Neural cell (in vitro differentiated cells): ENCODE measurements at regions not wholly inside any gene's neighbourhood (a gene's known extent, or its start where the extent isn't known, plus 50 kb on each side); places are given as distances from the start of the nearest gene placed in this dataset.

Experiments used
- H2AFZ ChIP-seq: fragments of 200-600, 300-800 bp; sonication (generic), shearing (Covaris generic); 2 replicates; pipeline ENCODE4 v1.6.0; 2014; ENCODE audit warnings: low read depth, mild to moderate bottlenecking, antibody characterized with exemption, low read length, moderate library complexity
- H3F3A ChIP-seq: fragments of 200-600 bp; shearing (Covaris generic); 2 replicates; pipeline ENCODE4 v1.6.1; 2016; ENCODE audit warnings: mild to moderate bottlenecking, moderate library complexity, mixed read lengths, antibody characterized with exemption, low read length; ENCODE audit not compliant: insufficient read depth, poor library complexity, severe bottlenecking
- H3K27ac ChIP-seq: fragments of 200-600, 300-800 bp; sonication (generic), shearing (Covaris generic); 2 replicates; pipeline ENCODE4 v1.5.1; 2014; ENCODE audit warnings: mild to moderate bottlenecking, low read length, moderate library complexity
- H3K27me3 ChIP-seq: fragments of 300-800, 200-600 bp; sonication (generic), shearing (Covaris generic); 2 replicates; pipeline ENCODE4 v1.6.0; 2014; ENCODE audit warnings: mild to moderate bottlenecking, low read depth, low read length, moderate library complexity; ENCODE audit not compliant: insufficient read depth
- H3K36me3 ChIP-seq: fragments of 300-800, 200-600 bp; sonication (generic), shearing (Covaris generic); 2 replicates; pipeline ENCODE4 v1.5.1; 2014; ENCODE audit warnings: mild to moderate bottlenecking, antibody characterized with exemption, low read length, moderate library complexity; ENCODE audit not compliant: insufficient read depth
- H3K4me2 ChIP-seq: fragments of 300-800, 200-600 bp; sonication (generic), shearing (Covaris generic); 2 replicates; pipeline ENCODE4 v1.6.0; 2014; ENCODE audit warnings: mild to moderate bottlenecking, low read length
- H3K4me3 ChIP-seq: fragments of 300-800, 200-600 bp; sonication (generic), shearing (Covaris generic); 2 replicates; pipeline ENCODE4 v1.5.1; 2014; ENCODE audit warnings: mild to moderate bottlenecking, low read length, moderate library complexity
- H3K79me2 ChIP-seq: fragments of 200-600 bp; shearing (Covaris generic); replicated peaks from 2 replicates; pipeline ENCODE4 v1.6.0; 2014; ENCODE audit warnings: mild to moderate bottlenecking, low read length, moderate library complexity; ENCODE audit not compliant: insufficient read depth
- H3K9ac ChIP-seq: fragments of 300-800, 200-600 bp; sonication (generic), shearing (Covaris generic); 2 replicates; pipeline ENCODE4 v1.6.1; 2016; ENCODE audit warnings: mild to moderate bottlenecking, low read length, mixed read lengths
- H3K9me2 ChIP-seq: fragments of 200-600 bp; shearing (Covaris generic); 2 replicates; pipeline ENCODE4 v1.6.1; 2016; ENCODE audit warnings: mild to moderate bottlenecking, low read length, mixed read lengths; ENCODE audit not compliant: insufficient read depth
- H3K9me3 ChIP-seq: fragments of 200-600, 300-800 bp; sonication (generic), shearing (Covaris generic); 2 replicates; pipeline ENCODE4 v1.6.1; 2016; ENCODE audit warnings: mild to moderate bottlenecking, mixed run types, low read length, moderate library complexity, mixed read lengths
- H4K20me1 ChIP-seq: fragments of 200-600 bp; shearing (Covaris generic); 2 replicates; pipeline ENCODE4 v1.6.1; 2016; ENCODE audit warnings: mild to moderate bottlenecking, mixed run types; ENCODE audit not compliant: insufficient read depth
- CTCF ChIP-seq: fragments of 450-650 bp; IDR thresholded peaks from 2 replicates; pipeline ENCODE4 v1.5.1; 2014; ENCODE audit warnings: antibody characterized with exemption, mild to moderate bottlenecking, moderate library complexity; ENCODE audit not compliant: poor library complexity, severe bottlenecking
- EP300 ChIP-seq: fragments of 450-650 bp; conservative IDR thresholded peaks from 2 replicates; pipeline ENCODE4 v1.6.1; 2014; ENCODE audit warnings: antibody characterized with exemption, mild to moderate bottlenecking, moderate library complexity; ENCODE audit not compliant: poor library complexity, severe bottlenecking
- EZH2 ChIP-seq: fragments of 200-600, 300-800 bp; shearing (Covaris generic), sonication (generic); IDR thresholded peaks from 2 replicates; pipeline ENCODE4 v1.6.1; 2014; ENCODE audit warnings: antibody characterized with exemption, low read length, borderline replicate concordance, mild to moderate bottlenecking; ENCODE audit not compliant: insufficient read depth, poor library complexity, severe bottlenecking
- MXI1 ChIP-seq: fragments of 450-650 bp; conservative IDR thresholded peaks from 2 replicates; pipeline ENCODE4 v1.6.1; 2014; ENCODE audit warnings: antibody characterized with exemption, mild to moderate bottlenecking; ENCODE audit not compliant: poor library complexity, severe bottlenecking
- POLR2AphosphoS5 ChIP-seq: IDR thresholded peaks from 2 replicates; pipeline ENCODE4 v1.6.1; 2012
- RAD21 ChIP-seq: fragments of 450-650 bp; conservative IDR thresholded peaks from 2 replicates; pipeline ENCODE4 v1.6.1; 2014; ENCODE audit warnings: antibody characterized with exemption, mild to moderate bottlenecking, moderate library complexity
- REST ChIP-seq: IDR thresholded peaks from 2 replicates; pipeline ENCODE4 v1.6.1; 2012; ENCODE audit warnings: borderline replicate concordance
- SMC3 ChIP-seq: fragments of 450-650 bp; conservative IDR thresholded peaks from 2 replicates; pipeline ENCODE4 v1.6.1; 2014; ENCODE audit warnings: antibody characterized with exemption, mild to moderate bottlenecking, moderate library complexity; ENCODE audit not compliant: poor library complexity
- TAF1 ChIP-seq: IDR thresholded peaks from 2 replicates; pipeline ENCODE4 v1.6.1; 2012; ENCODE audit warnings: low read depth

GRCh38 chr6:6736791-6737654 is 148.5 kb downstream of the LY86 start:
- Histone ChIP-seq H3F3A (no peaks in the 10 kb centered on the region), H3K27ac (no peak overlapping the region), H2AFZ (no peak overlapping the region), H3K27me3 (no peaks in the 10 kb centered on the region), H4K20me1 (no peaks in the 10 kb centered on the region), H3K4me3 (no peak overlapping the region), H3K36me3 (no peaks in the 10 kb centered on the region), H3K9me2 (no peaks in the 10 kb centered on the region), H3K79me2 (no peaks in the 10 kb centered on the region), H3K9me3 (no peaks in the 10 kb centered on the region), H3K9ac (no peak overlapping the region), H3K4me2 (no peak overlapping the region)
- TF ChIP-seq SMC3 (no peak), CTCF (no peak), POLR2AphosphoS5 (no peak), REST (no peak), EZH2 (no peak), MXI1 (no peak), TAF1 (no peak), EP300 (no peak)

GRCh38 chr6:6737671-6738070 is 149.2 kb downstream of the LY86 start:
- no peak overlapping the region for H2AFZ ChIP-seq
- no peaks in the 10 kb centered on the region for H3K9me2 ChIP-seq
- H3K79me2 ChIP-seq: no peaks in the 10 kb centered on the region
- H3K9me3 ChIP-seq: no peaks in the 10 kb centered on the region
- no peak for TF ChIP-seq MXI1
- TF ChIP-seq POLR2AphosphoS5: no peak
- no peak for TF ChIP-seq CTCF
- no peak for TF ChIP-seq SMC3
- TF ChIP-seq TAF1: no peak
- TF ChIP-seq EP300: no peak
- no peak for TF ChIP-seq EZH2
- no peak for TF ChIP-seq RAD21
- no peak for TF ChIP-seq REST
- no peaks in the 10 kb centered on the region for H3K36me3 ChIP-seq
- H3K9ac ChIP-seq: no peak overlapping the region
- H4K20me1 ChIP-seq: no peaks in the 10 kb centered on the region
- H3F3A ChIP-seq: no peaks in the 10 kb centered on the region
- H3K4me2 ChIP-seq: no peak overlapping the region
- no peak overlapping the region for H3K4me3 ChIP-seq
- H3K27ac ChIP-seq: no peak overlapping the region
- no peaks in the 10 kb centered on the region for H3K27me3 ChIP-seq
